H9 (cell line): ENCODE measurements at regions not wholly inside any gene's neighbourhood (a gene's known extent, or its start where the extent isn't known, plus 50 kb on each side); places are given as distances from the start of the nearest gene placed in this dataset.

Source experiments
- DNase-seq: peaks from one replicate; pipeline ENCODE4 v3.0.0-alpha.2; 2017
- H2AFZ ChIP-seq: one replicate; pipeline ENCODE4 v1.6.1; 2013; ENCODE audit warnings: mild to moderate bottlenecking, low read length, control low read depth, moderate library complexity
- H2AK5ac ChIP-seq: 2 replicates; pipeline ENCODE4 v1.6.1; 2013; ENCODE audit warnings: low read length, control low read depth, mixed read lengths; ENCODE audit not compliant: insufficient read length
- H2BK120ac ChIP-seq: one replicate; pipeline ENCODE4 v1.6.1; 2013; ENCODE audit warnings: low read depth, mild to moderate bottlenecking, low read length, control low read depth, inconsistent platforms; ENCODE audit not compliant: poor library complexity, severe bottlenecking
- H2BK12ac ChIP-seq: 2 replicates; pipeline ENCODE4 v1.6.1; 2013; ENCODE audit warnings: low read length, control low read depth, mixed read lengths, low read depth; ENCODE audit not compliant: insufficient read length
- H2BK15ac ChIP-seq: 2 replicates; pipeline ENCODE4 v1.6.1; 2013; ENCODE audit warnings: low read depth, low read length, control low read depth
- H2BK20ac ChIP-seq: one replicate; pipeline ENCODE4 v1.6.1; 2013; ENCODE audit warnings: low read depth, mild to moderate bottlenecking, low read length, control low read depth, inconsistent platforms; ENCODE audit not compliant: poor library complexity, severe bottlenecking
- H2BK5ac ChIP-seq: 2 replicates; pipeline ENCODE4 v1.6.1; 2013; ENCODE audit warnings: low read length, control low read depth, mixed read lengths; ENCODE audit not compliant: insufficient read length
- H3K14ac ChIP-seq: 2 replicates; pipeline ENCODE4 v1.6.1; 2013; ENCODE audit warnings: low read length, control low read depth; ENCODE audit not compliant: insufficient read depth
- H3K18ac ChIP-seq: 2 replicates; pipeline ENCODE4 v1.6.1; 2013; ENCODE audit warnings: low read depth, mild to moderate bottlenecking, mixed read lengths, low read length, control low read depth; ENCODE audit not compliant: insufficient read length
- H3K23ac ChIP-seq: 2 replicates; pipeline ENCODE4 v1.6.1; 2013; ENCODE audit warnings: low read length, control low read depth, mixed read lengths, low read depth; ENCODE audit not compliant: insufficient read length
- H3K23me2 ChIP-seq: 2 replicates; pipeline ENCODE4 v1.6.1; 2013; ENCODE audit warnings: low read depth, mild to moderate bottlenecking, mixed read lengths, low read length, control low read depth; ENCODE audit not compliant: insufficient read length, poor library complexity, severe bottlenecking
- H3K27ac ChIP-seq: 2 replicates; pipeline ENCODE4 v1.5.1; 2013; ENCODE audit warnings: low read length, control low read depth, mixed read lengths, low read depth; ENCODE audit not compliant: insufficient read length
- H3K27me3 ChIP-seq: 2 replicates; pipeline ENCODE4 v1.6.1; 2013; ENCODE audit warnings: low read length, control low read depth, inconsistent platforms; ENCODE audit not compliant: insufficient read depth
- H3K4ac ChIP-seq: 2 replicates; pipeline ENCODE4 v1.6.1; 2013; ENCODE audit warnings: low read depth, mild to moderate bottlenecking, control low read depth, inconsistent platforms, low read length, moderate library complexity
- H3K4me1 ChIP-seq: 2 replicates; pipeline ENCODE4 v1.6.1; 2013; ENCODE audit warnings: low read length, control low read depth, inconsistent platforms; ENCODE audit not compliant: insufficient read depth
- H3K4me2 ChIP-seq: 2 replicates; pipeline ENCODE4 v1.6.1; 2013; ENCODE audit warnings: low read length, control low read depth, mixed read lengths; ENCODE audit not compliant: insufficient read length, insufficient read depth
- H3K56ac ChIP-seq: 2 replicates; pipeline ENCODE4 v1.6.1; 2013; ENCODE audit warnings: low read depth, mild to moderate bottlenecking, mixed read lengths, low read length, control low read depth; ENCODE audit not compliant: insufficient read length
- H3K79me1 ChIP-seq: 2 replicates; pipeline ENCODE4 v1.6.1; 2013; ENCODE audit warnings: low read depth, mild to moderate bottlenecking, moderate library complexity, low read length, control low read depth, inconsistent platforms; ENCODE audit not compliant: insufficient read depth, poor library complexity, severe bottlenecking
- H3K79me2 ChIP-seq: 2 replicates; pipeline ENCODE4 v1.6.1; 2013; ENCODE audit warnings: low read length, control low read depth, inconsistent platforms; ENCODE audit not compliant: insufficient read depth
- H3K9ac ChIP-seq: 2 replicates; pipeline ENCODE4 v1.6.1; 2013; ENCODE audit warnings: low read length, control low read depth, mixed read lengths; ENCODE audit not compliant: insufficient read length; ENCODE audit errors: extremely low read depth
- H3K9me3 ChIP-seq: one replicate; pipeline ENCODE4 v1.6.1; 2013; ENCODE audit warnings: low read depth, low read length, inconsistent platforms; ENCODE audit not compliant: control insufficient read depth
- H3T11ph ChIP-seq: one replicate; pipeline ENCODE4 v1.6.1; 2013; ENCODE audit warnings: mild to moderate bottlenecking, low read length, control low read depth, inconsistent platforms
- H4K20me1 ChIP-seq: one replicate; pipeline ENCODE4 v1.6.1; 2013; ENCODE audit not compliant: control insufficient read depth, insufficient read length, insufficient read depth
- H4K5ac ChIP-seq: 2 replicates; pipeline ENCODE4 v1.6.1; 2013; ENCODE audit warnings: low read depth, mild to moderate bottlenecking, mixed read lengths, low read length, control low read depth; ENCODE audit not compliant: insufficient read length
- H4K8ac ChIP-seq: replicated peaks from 2 replicates; pipeline ENCODE4 v1.6.1; 2013; ENCODE audit warnings: low read length, control low read depth, mixed read lengths, low read depth; ENCODE audit not compliant: insufficient read length
- H4K91ac ChIP-seq: 2 replicates; pipeline ENCODE4 v1.6.1; 2013; ENCODE audit warnings: low read depth, mild to moderate bottlenecking, moderate library complexity, mixed read lengths, low read length, control low read depth; ENCODE audit not compliant: insufficient read length
- H3K27ac Mint-ChIP-seq, 3 experiments: 2 replicates in 2 of 3; 3 replicates in 1 of 3; pipeline ENCODE4 v1.8.0; 2020 to 2021; ENCODE audit warnings: mixed read lengths in 3 of 3, mild to moderate bottlenecking in 1 of 3, moderate library complexity in 1 of 3
- H3K27me3 Mint-ChIP-seq: 2 replicates; pipeline ENCODE4 v1.8.0; 2021; ENCODE audit warnings: low read depth, mild to moderate bottlenecking, moderate library complexity, mixed read lengths
- H3K36me3 Mint-ChIP-seq, 3 experiments: 2 replicates in 2 of 3; 3 replicates in 1 of 3; pipeline ENCODE4 v1.8.0; 2020 to 2021; ENCODE audit warnings: low read depth in 3 of 3, mixed read lengths in 3 of 3; ENCODE audit not compliant: insufficient read depth in 1 of 3
- H3K4me1 Mint-ChIP-seq, 2 experiments: 2 replicates each; pipeline ENCODE4 v1.8.0; 2020; ENCODE audit warnings: mixed read lengths in 2 of 2
- H3K4me3 Mint-ChIP-seq, 2 experiments: 2 replicates in 1 of 2; 3 replicates in 1 of 2; pipeline ENCODE4 v1.8.0; 2020 to 2021; ENCODE audit warnings: mild to moderate bottlenecking in 2 of 2, mixed read lengths in 2 of 2, moderate library complexity in 1 of 2
- H3K9me3 Mint-ChIP-seq, 2 experiments: 2 replicates in 1 of 2; 3 replicates in 1 of 2; pipeline ENCODE4 v1.8.0; 2020; ENCODE audit warnings: mild to moderate bottlenecking in 2 of 2, mixed read lengths in 2 of 2, moderate library complexity in 1 of 2
- CTCF ChIP-seq: fragments of 200-600 bp; sonication (generic); conservative IDR thresholded peaks from 3 replicates; pipeline ENCODE4 v1.8.0; 2021; ENCODE audit warnings: antibody characterized with exemption, mild to moderate bottlenecking
- WGBS: extraction: QIAGEN DNeasy Blood & Tissue Kit; methylation state at CpG from one replicate; pipeline ENCODE4 v1.1.7; 2013; ENCODE audit warnings: missing lambda C conversion rate, low lambda C conversion rate, mixed read lengths; ENCODE audit not compliant: insufficient read length; ENCODE audit errors: extremely low coverage; 5-methylcytosine and 5-hydroxymethylcytosine counted together

GRCh38 chr15:98146031-98146820 is 185.7 kb downstream of the ARRDC4 start:
- Histone ChIP-seq H3K27ac (no peak overlapping the region), H4K5ac (no peak overlapping the region), H2BK120ac (no peak overlapping the region), H3K4me1 (no peaks in the 10 kb centered on the region; the same call in 1 of the 2 replicates), H3K18ac (no peak overlapping the region), H2AK5ac (no peak overlapping the region), H4K8ac (no peak overlapping the region), H3K56ac (no peak overlapping the region), H4K91ac (no peak overlapping the region), H3K23ac (no peak overlapping the region), H3K4me2 (no peak overlapping the region), H2BK20ac (no peak overlapping the region), H3K14ac (no peak overlapping the region), H4K20me1 (no peaks in the 10 kb centered on the region), H3K9me3 (no peaks in the 10 kb centered on the region), H3K9ac (no peak overlapping the region), H2BK12ac (no peak overlapping the region), H3K27me3 (no peaks in the 10 kb centered on the region), H2BK15ac (no peak overlapping the region), H3K79me1 (no peaks in the 10 kb centered on the region), H2BK5ac (no peak overlapping the region), H3K23me2 (no peaks in the 10 kb centered on the region), H3K4ac (no peak overlapping the region), H3K79me2 (no peaks in the 10 kb centered on the region), H2AFZ (no peak overlapping the region), H3T11ph (no peak overlapping the region)
- no peaks in the 10 kb centered on the region; a peak in 1 of 7 replicates for H3K36me3 Mint-ChIP-seq
- H3K4me3 Mint-ChIP-seq, result no peak overlapping the region
- no peak overlapping the region; a peak in 1 of 7 replicates for H3K27ac Mint-ChIP-seq
- peaks cover 37 to 39% of the 10 kb centered on the region in 2 experiments for H3K4me1 Mint-ChIP-seq
- no peaks in the 10 kb centered on the region for H3K9me3 Mint-ChIP-seq
- no peak for TF ChIP-seq CTCF
- H3K27me3 Mint-ChIP-seq, result no peaks in the 10 kb centered on the region
- WGBS, result no CpG with 5 or more reads among the region's 17 CpGs
- DNase-seq, result no peak
